22Rv1 (cell line): ENCODE measurements at regions not wholly inside any gene's neighbourhood (a gene's known extent, or its start where the extent isn't known, plus 50 kb on each side); places are given as distances from the start of the nearest gene placed in this dataset.

Experiments
- ZFX ChIP-seq: fragments of 450-650 bp; IDR thresholded peaks from 2 replicates; pipeline ENCODE4 v1.6.1; 2017; ENCODE audit warnings: antibody characterized with exemption, borderline replicate concordance
- TF ChIP-seq, protein P1 (sequence below): fragments of 450-650 bp; IDR thresholded peaks from 2 replicates; pipeline ENCODE4 v1.5.1; 2017; ENCODE audit warnings: mild to moderate bottlenecking

GRCh38 chr6:12458558-12458957 is 168.4 kb downstream of the EDN1 start:
- TF ChIP-seq, protein P1, sequence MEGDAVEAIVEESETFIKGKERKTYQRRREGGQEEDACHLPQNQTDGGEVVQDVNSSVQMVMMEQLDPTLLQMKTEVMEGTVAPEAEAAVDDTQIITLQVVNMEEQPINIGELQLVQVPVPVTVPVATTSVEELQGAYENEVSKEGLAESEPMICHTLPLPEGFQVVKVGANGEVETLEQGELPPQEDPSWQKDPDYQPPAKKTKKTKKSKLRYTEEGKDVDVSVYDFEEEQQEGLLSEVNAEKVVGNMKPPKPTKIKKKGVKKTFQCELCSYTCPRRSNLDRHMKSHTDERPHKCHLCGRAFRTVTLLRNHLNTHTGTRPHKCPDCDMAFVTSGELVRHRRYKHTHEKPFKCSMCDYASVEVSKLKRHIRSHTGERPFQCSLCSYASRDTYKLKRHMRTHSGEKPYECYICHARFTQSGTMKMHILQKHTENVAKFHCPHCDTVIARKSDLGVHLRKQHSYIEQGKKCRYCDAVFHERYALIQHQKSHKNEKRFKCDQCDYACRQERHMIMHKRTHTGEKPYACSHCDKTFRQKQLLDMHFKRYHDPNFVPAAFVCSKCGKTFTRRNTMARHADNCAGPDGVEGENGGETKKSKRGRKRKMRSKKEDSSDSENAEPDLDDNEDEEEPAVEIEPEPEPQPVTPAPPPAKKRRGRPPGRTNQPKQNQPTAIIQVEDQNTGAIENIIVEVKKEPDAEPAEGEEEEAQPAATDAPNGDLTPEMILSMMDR, result no peak
- TF ChIP-seq ZFX, result no peak
